GM23338 (cell line): ENCODE measurements at regions not wholly inside any gene's neighbourhood (a gene's known extent, or its start where the extent isn't known, plus 50 kb on each side); places are given as distances from the start of the nearest gene placed in this dataset.
A peak's percentile ranks its signal among the peaks of the same experiment; 100 is the strongest.

Source experiments
- ATAC-seq: fragments of 200-7000 bp; cut with Tn5 transposase; 3 replicates; pipeline ENCODE4 v1.9.1; 2020
- DNase-seq: peaks from one replicate; pipeline ENCODE4 v3.0.0-alpha.2; 2015; ENCODE audit warnings: low spot score
- H2AFZ ChIP-seq: fragments of 200-600 bp; sonication (generic); 2 replicates; pipeline ENCODE4 v1.8.0; 2016; ENCODE audit warnings: antibody characterized with exemption, mild to moderate bottlenecking, moderate library complexity
- H3F3A ChIP-seq: fragments of 200-600 bp; sonication (generic); replicated peaks from 2 replicates; pipeline ENCODE4 v1.8.0; 2017; ENCODE audit warnings: antibody characterized with exemption, mixed run types, low read depth
- H3K27ac ChIP-seq: fragments of 200-600 bp; sonication (generic); 2 replicates; pipeline ENCODE4 v1.6.1; 2016; ENCODE audit warnings: low read depth
- H3K27me3 ChIP-seq: fragments of 200-600 bp; sonication (generic); 2 replicates; pipeline ENCODE4 v1.8.0; 2016; ENCODE audit warnings: mild to moderate bottlenecking, mixed run types, moderate library complexity; ENCODE audit not compliant: insufficient read depth
- H3K36me3 ChIP-seq: fragments of 200-600 bp; sonication (generic); 2 replicates; pipeline ENCODE4 v1.8.0; 2016; ENCODE audit warnings: mild to moderate bottlenecking; ENCODE audit not compliant: insufficient read depth
- H3K4me1 ChIP-seq: fragments of 200-600 bp; sonication (generic); 2 replicates; pipeline ENCODE4 v1.8.0; 2016; ENCODE audit warnings: mild to moderate bottlenecking, moderate library complexity; ENCODE audit not compliant: insufficient read depth
- H3K4me2 ChIP-seq: fragments of 200-600 bp; sonication (generic); 2 replicates; pipeline ENCODE4 v1.7.1; 2017; ENCODE audit warnings: mixed run types
- H3K4me3 ChIP-seq: fragments of 200-600 bp; sonication (generic); 2 replicates; pipeline ENCODE4 v1.6.1; 2016; ENCODE audit warnings: mixed run types
- H3K79me2 ChIP-seq: fragments of 200-600 bp; sonication (generic); replicated peaks from 2 replicates; pipeline ENCODE4 v1.8.0; 2017; ENCODE audit warnings: mild to moderate bottlenecking; ENCODE audit not compliant: insufficient read depth
- H3K9me2 ChIP-seq: fragments of 200-600 bp; sonication (generic); 2 replicates; pipeline ENCODE4 v1.8.0; 2017; ENCODE audit not compliant: insufficient read depth
- H4K20me1 ChIP-seq: fragments of 200-600 bp; sonication (generic); replicated peaks from 2 replicates; pipeline ENCODE4 v1.8.0; 2017; ENCODE audit warnings: mild to moderate bottlenecking; ENCODE audit not compliant: insufficient read depth
- H3K27ac Mint-ChIP-seq: 2 replicates; pipeline ENCODE4 v1.8.0; 2020; ENCODE audit warnings: inconsistent platforms, mild to moderate bottlenecking, moderate library complexity, mixed read lengths
- H3K27me3 Mint-ChIP-seq: 3 replicates; pipeline ENCODE4 v1.8.0; 2022; ENCODE audit warnings: low read depth, mild to moderate bottlenecking, moderate library complexity, mixed read lengths, inconsistent platforms; ENCODE audit not compliant: insufficient read depth, poor library complexity
- H3K36me3 Mint-ChIP-seq: 3 replicates; pipeline ENCODE4 v1.8.0; 2021; ENCODE audit warnings: low read depth, mild to moderate bottlenecking, inconsistent platforms, moderate library complexity, mixed read lengths
- H3K4me1 Mint-ChIP-seq: 3 replicates; pipeline ENCODE4 v1.8.0; 2020; ENCODE audit warnings: mild to moderate bottlenecking, inconsistent platforms, mixed read lengths
- H3K4me3 Mint-ChIP-seq: 3 replicates; pipeline ENCODE4 v1.8.0; 2021; ENCODE audit warnings: moderate library complexity, mild to moderate bottlenecking, inconsistent platforms, mixed read lengths
- H3K9me3 Mint-ChIP-seq: 3 replicates; pipeline ENCODE4 v1.8.0; 2020; ENCODE audit warnings: moderate library complexity, mild to moderate bottlenecking, inconsistent platforms, mixed read lengths
- CREB1 ChIP-seq: fragments of 250-450 bp; sonication (Bioruptor Pico); IDR thresholded peaks from 2 replicates; pipeline ENCODE4 v1.5.0; 2020; ENCODE audit warnings: low read depth, mild to moderate bottlenecking, moderate library complexity
- EZH2 ChIP-seq: fragments of 200-600 bp; sonication (generic); IDR thresholded peaks from one replicate; pipeline ENCODE4 v1.8.0; 2017; ENCODE audit warnings: antibody characterized with exemption, mild to moderate bottlenecking, low read depth; ENCODE audit not compliant: unreplicated experiment
- JUNB ChIP-seq: IDR thresholded peaks from one replicate; pipeline ENCODE4 v1.6.1; 2016; ENCODE audit warnings: antibody characterized with exemption; ENCODE audit not compliant: unreplicated experiment
- POLR2AphosphoS5 ChIP-seq: IDR thresholded peaks from 2 replicates; pipeline ENCODE4 v1.6.1; 2016; ENCODE audit warnings: antibody characterized with exemption, low read depth
- REST ChIP-seq: IDR thresholded peaks from one replicate; pipeline ENCODE4 v1.6.1; 2018; ENCODE audit warnings: antibody characterized with exemption; ENCODE audit not compliant: unreplicated experiment
- STAT1 ChIP-seq: IDR thresholded peaks from one replicate; pipeline ENCODE4 v1.6.1; 2016; ENCODE audit warnings: antibody characterized with exemption; ENCODE audit not compliant: unreplicated experiment
- ZNF114 ChIP-seq: fragments of 250-450 bp; sonication (Bioruptor Pico); IDR thresholded peaks from 2 replicates; pipeline ENCODE4 v1.5.0; 2020; ENCODE audit warnings: mild to moderate bottlenecking, moderate library complexity
- TF ChIP-seq, protein P1 (sequence below), 2 experiments: fragments of 200-600 bp in 1 of 2; sonication (generic) in 1 of 2; conservative IDR thresholded peaks; 2 replicates each; pipeline versions ENCODE4 v1.5.1 to v1.6.1; 2016 to 2017; ENCODE audit warnings: antibody characterized with exemption in 2 of 2, low read depth in 2 of 2, mild to moderate bottlenecking in 2 of 2, moderate library complexity in 1 of 2

DNA sequence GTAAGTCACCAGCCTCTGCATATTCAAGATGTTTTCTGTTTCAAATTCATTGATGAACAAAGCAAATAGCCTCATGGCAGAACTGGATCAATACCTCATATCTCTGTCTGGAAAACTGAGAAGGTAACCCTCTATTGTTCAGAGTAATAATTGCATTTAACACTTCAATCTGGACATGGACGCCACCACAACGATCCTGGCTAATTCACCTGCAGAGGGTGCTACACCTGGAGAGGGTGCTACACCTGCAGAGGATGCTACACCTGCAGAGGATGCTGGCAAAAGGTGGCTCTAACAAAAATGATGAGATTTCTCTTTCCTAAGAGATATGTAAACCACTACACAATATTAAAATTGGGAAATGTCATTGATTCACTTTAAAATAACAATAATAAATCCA is 183.1 kb upstream of the HNRNPA3 start:
- no peak overlapping the region for H3K4me3 Mint-ChIP-seq
- H3K4me3 ChIP-seq: no peak overlapping the region
- peak; percentile 88 for ATAC-seq
- H3K4me1 ChIP-seq: peaks cover 12% of the 10 kb centered on the region; the same call in 1 of the 2 replicates
- no peaks in the 10 kb centered on the region for H3F3A ChIP-seq
- no peaks in the 10 kb centered on the region for H3K9me3 Mint-ChIP-seq
- no peak overlapping the region for H3K4me2 ChIP-seq
- no peak overlapping the region for H3K27ac Mint-ChIP-seq
- TF ChIP-seq, protein P1, sequence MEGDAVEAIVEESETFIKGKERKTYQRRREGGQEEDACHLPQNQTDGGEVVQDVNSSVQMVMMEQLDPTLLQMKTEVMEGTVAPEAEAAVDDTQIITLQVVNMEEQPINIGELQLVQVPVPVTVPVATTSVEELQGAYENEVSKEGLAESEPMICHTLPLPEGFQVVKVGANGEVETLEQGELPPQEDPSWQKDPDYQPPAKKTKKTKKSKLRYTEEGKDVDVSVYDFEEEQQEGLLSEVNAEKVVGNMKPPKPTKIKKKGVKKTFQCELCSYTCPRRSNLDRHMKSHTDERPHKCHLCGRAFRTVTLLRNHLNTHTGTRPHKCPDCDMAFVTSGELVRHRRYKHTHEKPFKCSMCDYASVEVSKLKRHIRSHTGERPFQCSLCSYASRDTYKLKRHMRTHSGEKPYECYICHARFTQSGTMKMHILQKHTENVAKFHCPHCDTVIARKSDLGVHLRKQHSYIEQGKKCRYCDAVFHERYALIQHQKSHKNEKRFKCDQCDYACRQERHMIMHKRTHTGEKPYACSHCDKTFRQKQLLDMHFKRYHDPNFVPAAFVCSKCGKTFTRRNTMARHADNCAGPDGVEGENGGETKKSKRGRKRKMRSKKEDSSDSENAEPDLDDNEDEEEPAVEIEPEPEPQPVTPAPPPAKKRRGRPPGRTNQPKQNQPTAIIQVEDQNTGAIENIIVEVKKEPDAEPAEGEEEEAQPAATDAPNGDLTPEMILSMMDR (conservative IDR thresholded peaks at IDR 0.05; ENCODE audit: low read depth in 2 of 2): peak; percentile 67 to 76
- no peak for TF ChIP-seq EZH2
- no peak overlapping the region for H3K27ac ChIP-seq
- peak; percentile 63 for DNase-seq
- H3K4me1 Mint-ChIP-seq: peaks cover 23% of the 10 kb centered on the region; the same call in 2 of the 3 replicates
- no peaks in the 10 kb centered on the region for H3K36me3 ChIP-seq
- no peaks in the 10 kb centered on the region for H3K9me2 ChIP-seq
- no peaks in the 10 kb centered on the region for H3K27me3 Mint-ChIP-seq
- no peaks in the 10 kb centered on the region for H3K27me3 ChIP-seq
- no peaks in the 10 kb centered on the region for H3K36me3 Mint-ChIP-seq
- H4K20me1 ChIP-seq: no peaks in the 10 kb centered on the region
- H3K79me2 ChIP-seq: no peaks in the 10 kb centered on the region
- H2AFZ ChIP-seq: no peak overlapping the region

DNA sequence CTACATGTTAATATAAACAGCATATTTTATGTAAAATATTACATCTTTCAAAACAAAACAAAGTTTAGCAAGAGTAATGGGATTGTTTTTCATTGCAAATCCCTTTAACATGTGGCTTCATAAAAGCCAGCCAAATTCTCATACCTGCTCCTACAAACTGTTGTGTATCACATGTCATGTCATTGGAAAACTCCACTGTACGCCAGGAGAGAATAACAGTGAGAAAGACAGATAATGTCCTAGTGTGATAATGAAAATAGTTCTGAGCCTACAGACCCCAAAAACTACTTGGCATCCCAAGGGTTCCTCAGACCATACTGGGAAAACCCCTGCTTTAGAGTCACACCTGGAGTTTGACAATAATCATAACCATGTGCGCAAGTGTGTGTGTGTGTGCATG is 182.7 kb upstream of the HNRNPA3 start:
- no peaks in the 10 kb centered on the region for H3K9me2 ChIP-seq
- Mint-ChIP-seq H3K27me3 (no peaks in the 10 kb centered on the region), H3K27ac (no peak overlapping the region), H3K4me1 (peaks cover 23% of the 10 kb centered on the region; the same call in 2 of the 3 replicates), H3K9me3 (no peaks in the 10 kb centered on the region), H3K4me3 (no peak overlapping the region), H3K36me3 (no peaks in the 10 kb centered on the region)
- H4K20me1 ChIP-seq: no peaks in the 10 kb centered on the region
- H3K79me2 ChIP-seq: no peaks in the 10 kb centered on the region
- no peak overlapping the region for H3K4me2 ChIP-seq
- no peak overlapping the region for H3K27ac ChIP-seq
- H3F3A ChIP-seq: no peaks in the 10 kb centered on the region
- DNase-seq (no peak), ATAC-seq (no peak)
- 0 out of 2 replicates have a peak overlapping the region, but pooled peaks have one; percentile 44 for H2AFZ ChIP-seq
- no peak overlapping the region for H3K4me3 ChIP-seq
- no peaks in the 10 kb centered on the region for H3K36me3 ChIP-seq
- H3K27me3 ChIP-seq: no peaks in the 10 kb centered on the region
- peaks cover 12% of the 10 kb centered on the region; the same call in 1 of the 2 replicates for H3K4me1 ChIP-seq
- no peak for TF ChIP-seq REST
- TF ChIP-seq, protein P1 (conservative IDR thresholded peaks at IDR 0.05; ENCODE audit: low read depth in 2 of 2): no peak
- TF ChIP-seq STAT1: no peak
- no peak for TF ChIP-seq CREB1 (CRISPR knock-in tag)
- TF ChIP-seq JUNB: no peak
- TF ChIP-seq ZNF114 (CRISPR knock-in tag): no peak
- TF ChIP-seq EZH2: no peak
- TF ChIP-seq POLR2AphosphoS5: no peak
